Muscle layer of colon (tissue), 2 donors: ENCODE measurements at regions not wholly inside any gene's neighbourhood (a gene's known extent, or its start where the extent isn't known, plus 50 kb on each side); places are given as distances from the start of the nearest gene placed in this dataset.

ENCODE experiments used
- H3K27ac ChIP-seq: one replicate; pipeline ENCODE4 v1.7.0; 2013; ENCODE audit warnings: low read depth, mild to moderate bottlenecking, low read length, moderate library complexity
- H3K27me3 ChIP-seq, 2 donors: one replicate each; pipeline ENCODE4 v1.7.0; 2013; ENCODE audit warnings: low read length in 2 of 2, mild to moderate bottlenecking in 2 of 2; ENCODE audit not compliant: insufficient read depth in 2 of 2, control insufficient read depth in 1 of 2
- H3K36me3 ChIP-seq: one replicate; pipeline ENCODE4 v1.7.0; 2013; ENCODE audit warnings: mild to moderate bottlenecking, low read length; ENCODE audit not compliant: insufficient read depth
- H3K4me1 ChIP-seq: one replicate; pipeline ENCODE4 v1.7.0; 2013; ENCODE audit warnings: mild to moderate bottlenecking, low read length; ENCODE audit not compliant: insufficient read depth
- H3K4me3 ChIP-seq, 2 donors: one replicate each; pipeline ENCODE4 v1.7.0; 2013; ENCODE audit warnings: low read length in 2 of 2, low read depth in 1 of 2, mild to moderate bottlenecking in 1 of 2, moderate library complexity in 1 of 2
- H3K9ac ChIP-seq: one replicate; pipeline ENCODE4 v1.7.0; 2013; ENCODE audit warnings: low read length
- H3K9me3 ChIP-seq: one replicate; pipeline ENCODE4 v1.7.0; 2013; ENCODE audit warnings: mild to moderate bottlenecking, low read length
- donor health status: abdominal sarcoma.
- donor health status: Adenocarcinoma of cecum.

DNA sequence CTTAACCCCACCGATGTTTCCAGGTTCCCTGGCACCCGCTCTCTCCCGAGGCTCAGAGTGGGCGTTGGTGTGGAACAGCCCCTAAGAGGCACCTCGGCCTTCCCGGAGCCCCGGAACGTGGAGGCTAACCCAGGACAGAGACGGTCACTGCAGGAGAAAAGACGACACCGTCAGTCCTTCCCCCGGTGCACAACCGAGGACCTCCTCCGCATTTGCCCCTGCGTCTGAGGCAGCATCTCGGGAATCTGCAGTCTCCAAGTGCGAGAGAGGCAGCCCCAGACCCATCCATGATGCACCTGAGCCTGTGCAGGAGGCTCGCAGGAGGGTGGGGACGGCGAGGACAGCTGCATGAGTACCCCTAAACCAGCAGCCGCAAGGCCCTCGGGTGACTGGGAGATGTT is 204.9 kb upstream of the SALL3 start:
- no peaks in the 10 kb centered on the region for H3K9me3 ChIP-seq
- H3K4me1 ChIP-seq = no peaks in the 10 kb centered on the region
- no peaks in the 10 kb centered on the region for H3K36me3 ChIP-seq
- H3K4me3 ChIP-seq = no peak overlapping the region
- H3K27me3 ChIP-seq = peaks cover 0 to 5% of the 10 kb centered on the region in 2 donors
- no peak overlapping the region for H3K27ac ChIP-seq
- H3K9ac ChIP-seq = no peak overlapping the region

DNA sequence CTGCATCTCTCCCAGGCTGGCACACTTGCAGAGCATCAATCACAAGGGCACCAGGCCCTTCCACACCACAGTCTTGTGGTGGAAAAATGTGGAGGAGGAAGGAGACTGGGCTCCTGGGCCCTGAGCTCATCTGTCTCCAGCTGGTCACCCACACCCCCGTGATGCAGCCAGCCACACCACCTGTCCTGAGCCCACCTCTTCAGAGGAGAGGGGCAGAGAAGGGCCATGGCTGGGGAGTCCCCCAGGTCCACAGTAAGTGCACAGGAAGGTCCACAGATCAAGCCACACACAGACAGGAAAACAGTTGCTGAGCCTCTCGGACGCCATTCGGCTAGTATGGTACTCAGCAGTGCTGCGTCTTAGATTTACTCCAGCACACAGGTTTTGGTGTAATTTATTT is 203.5 kb upstream of the SALL3 start:
- no peak overlapping the region for H3K27ac ChIP-seq
- no peak overlapping the region for H3K4me3 ChIP-seq
- peaks cover 0 to under 1% of the 10 kb centered on the region in 2 donors for H3K27me3 ChIP-seq
- H3K9me3 ChIP-seq = no peaks in the 10 kb centered on the region
- no peaks in the 10 kb centered on the region for H3K36me3 ChIP-seq
- H3K9ac ChIP-seq = no peak overlapping the region
- no peaks in the 10 kb centered on the region for H3K4me1 ChIP-seq

DNA sequence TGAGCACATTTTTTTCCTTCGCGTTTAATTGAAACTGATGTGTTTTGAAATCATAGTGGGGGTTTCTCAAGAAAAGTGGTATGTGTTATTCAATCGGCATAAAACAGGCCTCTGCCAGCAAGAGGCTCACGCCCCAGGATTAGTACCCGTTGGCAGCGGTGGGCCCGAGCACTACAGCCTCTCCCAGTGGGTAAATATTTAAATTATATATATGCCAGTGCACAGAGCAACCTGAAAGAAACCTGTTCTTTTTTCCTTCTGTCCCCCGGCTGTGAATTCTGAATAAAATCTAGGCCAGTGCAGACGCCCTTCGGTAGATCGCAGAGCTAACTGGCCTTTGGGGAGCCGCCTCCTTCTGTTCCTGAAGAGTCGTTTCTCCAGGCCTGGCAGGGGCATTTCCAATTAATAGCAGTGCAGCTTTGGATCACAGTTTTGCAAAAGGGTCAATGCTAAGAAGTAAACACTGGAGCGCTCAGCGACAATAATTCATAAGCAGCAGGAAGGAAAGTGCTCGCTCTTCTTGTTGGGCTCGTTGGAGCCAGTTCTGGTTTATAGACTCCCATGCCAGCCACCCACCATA is 202.8 kb upstream of the SALL3 start:
- H3K27me3 ChIP-seq = no peaks in the 10 kb centered on the region
- no peaks in the 10 kb centered on the region for H3K36me3 ChIP-seq
- H3K4me3 ChIP-seq = no peak overlapping the region
- H3K4me1 ChIP-seq = no peaks in the 10 kb centered on the region
- no peaks in the 10 kb centered on the region for H3K9me3 ChIP-seq
- H3K9ac ChIP-seq = no peak overlapping the region
- H3K27ac ChIP-seq = no peak overlapping the region

DNA sequence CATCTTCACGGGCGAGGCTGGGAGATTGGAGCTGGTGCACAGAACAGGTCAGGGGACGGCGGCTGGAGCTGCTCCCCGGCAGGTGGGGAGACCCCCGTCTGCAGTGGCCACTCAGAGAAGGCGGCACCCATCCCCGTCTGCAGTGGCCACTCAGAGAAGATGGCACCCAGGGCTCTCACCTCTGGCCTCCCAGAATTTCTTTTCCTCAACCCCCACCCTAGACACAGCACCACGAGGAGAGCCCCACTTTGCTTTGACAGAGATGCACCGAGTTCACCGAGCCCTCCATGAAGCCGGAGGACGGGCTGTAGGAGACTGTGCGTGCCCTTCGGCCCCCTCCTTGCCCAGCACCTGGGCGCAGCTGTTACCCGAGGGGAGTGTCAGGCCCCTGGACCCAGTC is 201.6 kb upstream of the SALL3 start:
- H3K27ac ChIP-seq = no peak overlapping the region

DNA sequence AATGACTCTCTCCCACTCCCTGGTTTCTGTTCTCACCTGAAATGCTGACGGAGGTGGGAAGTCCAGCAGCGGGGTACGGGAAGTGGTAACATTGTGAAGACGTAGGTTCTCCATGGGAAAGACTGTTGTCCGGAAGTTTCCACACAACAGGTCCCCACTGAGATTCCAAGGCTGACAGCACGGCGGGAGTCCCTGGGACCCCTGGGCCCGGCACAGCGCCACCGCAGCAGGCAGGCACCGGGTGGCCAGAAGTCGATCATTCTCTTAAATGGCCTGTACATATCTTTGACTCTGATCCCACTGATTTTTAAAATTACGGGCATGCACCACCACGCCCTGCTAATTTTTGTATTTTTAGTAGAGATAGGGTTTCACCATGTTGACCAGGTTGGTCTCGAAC is 201.0 kb upstream of the SALL3 start:
- Histone ChIP-seq H3K4me1 (no peaks in the 10 kb centered on the region), H3K27ac (no peak overlapping the region), H3K9ac (no peak overlapping the region), H3K36me3 (no peaks in the 10 kb centered on the region), H3K27me3 (no peaks in the 10 kb centered on the region), H3K4me3 (no peak overlapping the region), H3K9me3 (no peaks in the 10 kb centered on the region)

More for the DNA sequence above, 201.6 kb upstream of the SALL3 start:
- no peaks in the 10 kb centered on the region for H3K36me3 ChIP-seq
- H3K4me1 ChIP-seq = no peaks in the 10 kb centered on the region
- H3K4me3 ChIP-seq = no peak overlapping the region
- no peak overlapping the region for H3K9ac ChIP-seq
- no peaks in the 10 kb centered on the region for H3K9me3 ChIP-seq
- H3K27me3 ChIP-seq = no peaks in the 10 kb centered on the region

DNA sequence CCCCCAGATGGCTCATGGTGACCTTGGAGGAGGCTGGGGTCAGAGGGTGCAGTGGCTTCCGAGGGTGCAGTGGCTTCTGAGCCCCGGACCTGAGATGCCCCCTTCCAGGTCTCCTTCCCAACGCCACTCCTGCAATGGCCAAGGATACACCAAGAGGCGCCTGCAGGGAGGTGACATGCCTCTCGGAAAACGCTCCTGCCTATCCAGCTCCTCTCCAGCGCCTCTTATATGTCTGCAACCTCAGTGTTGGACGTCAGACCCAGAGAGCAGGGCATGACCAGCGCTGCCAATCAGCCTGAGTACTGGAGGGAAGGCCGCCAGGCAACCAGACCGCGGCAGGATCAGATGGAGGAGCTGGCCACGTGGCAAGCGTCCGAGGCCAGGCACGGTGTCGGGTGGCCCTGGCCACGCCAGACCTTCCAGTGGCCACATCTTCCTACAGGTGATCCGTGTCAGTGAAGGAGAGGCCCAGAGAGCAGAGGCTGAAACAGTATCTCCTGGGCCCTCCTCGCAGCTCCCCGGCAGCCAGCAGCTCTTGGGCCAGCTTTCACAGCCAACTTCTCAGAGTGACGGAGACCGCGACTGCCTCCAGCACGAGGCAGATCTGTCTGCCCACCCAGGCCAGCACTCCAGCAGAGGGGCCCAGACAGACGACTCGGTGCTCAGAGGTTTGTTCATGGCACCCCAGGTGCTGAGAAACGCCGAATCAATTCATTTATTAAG is 199.5 kb upstream of the SALL3 start:
- no peak overlapping the region for H3K9ac ChIP-seq
- H3K4me1 ChIP-seq = no peaks in the 10 kb centered on the region
- H3K36me3 ChIP-seq = no peaks in the 10 kb centered on the region
- no peak overlapping the region for H3K4me3 ChIP-seq
- H3K27ac ChIP-seq = no peak overlapping the region
- H3K27me3 ChIP-seq = no peaks in the 10 kb centered on the region
- H3K9me3 ChIP-seq = no peaks in the 10 kb centered on the region

DNA sequence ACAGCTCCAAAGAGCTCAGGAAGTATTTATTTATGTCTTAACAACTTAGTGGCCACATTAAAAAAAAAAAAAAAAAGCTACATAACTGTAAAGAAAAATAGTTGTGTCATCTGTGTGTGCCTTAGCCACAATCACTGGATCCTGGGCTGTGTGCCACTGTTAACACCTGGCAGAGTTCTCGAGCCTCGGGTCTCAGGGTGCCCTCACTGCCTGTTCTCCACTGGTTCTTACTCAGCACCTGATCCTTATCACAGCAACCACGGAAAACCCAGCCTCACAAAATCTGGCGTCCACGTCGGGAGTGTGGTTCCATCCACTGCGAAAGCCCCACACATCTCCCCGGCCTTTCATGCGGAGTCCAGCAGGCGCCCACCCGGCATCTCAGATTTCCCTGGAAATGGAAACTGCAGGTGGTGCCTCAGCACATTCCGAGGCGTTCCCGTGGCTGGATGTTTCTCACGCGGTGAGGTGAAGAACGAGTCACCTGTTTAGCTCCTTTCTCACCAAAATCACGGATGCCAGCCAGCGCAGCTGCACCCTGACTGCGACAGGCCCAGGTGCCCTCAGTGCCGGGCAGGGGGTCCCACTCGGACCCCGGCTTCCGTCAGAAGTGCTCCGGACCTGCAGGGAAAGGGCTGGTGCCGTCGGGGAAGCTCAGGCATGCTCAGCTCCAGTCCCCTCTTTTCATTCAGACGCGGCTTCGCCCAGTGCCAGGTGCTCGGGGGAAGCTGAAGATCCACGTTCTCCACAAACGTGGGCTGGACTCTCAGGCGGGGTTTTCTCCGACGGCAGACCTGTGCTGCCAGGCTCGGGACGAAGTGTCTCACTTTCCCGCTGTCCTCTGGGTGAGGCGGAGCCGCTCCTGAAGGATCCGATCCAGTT is 198.7 kb upstream of the SALL3 start:
- Histone ChIP-seq H3K27me3 (no peaks in the 10 kb centered on the region), H3K9ac (no peak overlapping the region), H3K9me3 (no peaks in the 10 kb centered on the region), H3K36me3 (no peaks in the 10 kb centered on the region), H3K4me1 (no peaks in the 10 kb centered on the region), H3K27ac (no peak overlapping the region), H3K4me3 (no peak overlapping the region)

DNA sequence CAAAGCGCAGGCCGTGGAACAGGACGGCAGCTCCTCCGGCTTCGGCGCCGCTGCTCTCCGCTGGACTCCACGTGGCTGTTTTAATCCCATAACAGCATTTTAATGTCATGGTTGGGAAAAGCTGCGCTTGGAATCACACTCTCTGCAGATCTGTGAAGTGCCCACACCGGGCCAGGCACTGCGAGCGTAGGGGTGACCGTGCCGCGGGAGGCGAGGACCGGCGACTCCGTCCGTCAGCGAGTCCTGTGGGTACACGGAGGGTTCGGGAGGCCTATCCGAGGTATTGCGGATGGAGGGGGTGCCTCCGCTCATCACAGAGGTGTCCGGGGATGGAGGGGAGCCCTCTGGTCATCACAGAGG is 198.0 kb upstream of the SALL3 start:
- H3K4me3 ChIP-seq = no peak overlapping the region
- no peaks in the 10 kb centered on the region for H3K4me1 ChIP-seq
- no peaks in the 10 kb centered on the region for H3K9me3 ChIP-seq
- H3K27ac ChIP-seq = no peak overlapping the region
- H3K27me3 ChIP-seq = no peaks in the 10 kb centered on the region
- no peak overlapping the region for H3K9ac ChIP-seq
- H3K36me3 ChIP-seq = no peaks in the 10 kb centered on the region

DNA sequence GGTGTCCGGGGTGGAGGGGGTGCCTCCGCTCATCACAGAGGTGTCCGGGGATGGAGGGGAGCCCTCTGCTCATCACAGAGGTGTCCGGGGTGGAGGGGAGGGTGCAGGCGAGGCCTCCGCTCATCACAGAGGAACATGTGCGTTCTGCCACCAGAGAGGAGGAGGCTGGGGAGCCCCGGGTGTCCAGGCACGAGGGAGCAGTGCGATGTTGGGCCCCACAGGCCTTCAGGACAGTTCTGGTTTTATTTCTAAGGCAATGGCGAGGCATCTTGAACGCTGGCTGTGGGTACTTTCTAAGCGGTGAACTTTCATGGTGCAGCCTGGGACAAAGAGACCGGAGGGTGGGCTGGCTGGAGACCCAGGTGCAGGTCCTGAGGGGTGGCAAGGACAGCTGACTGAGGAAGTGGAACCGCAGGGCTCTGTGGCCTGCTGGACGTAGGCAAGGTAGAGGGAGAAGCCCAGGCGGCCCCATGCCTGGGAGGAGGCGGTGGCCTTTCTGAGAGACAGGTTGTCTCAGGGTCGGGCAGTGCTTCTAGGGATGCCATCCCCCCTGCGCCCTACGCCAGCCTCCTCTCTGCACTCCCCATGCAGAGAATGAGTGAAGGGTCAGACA is 196.6 kb upstream of the SALL3 start:
- Histone ChIP-seq H3K9ac (no peak overlapping the region), H3K27me3 (no peaks in the 10 kb centered on the region), H3K36me3 (no peaks in the 10 kb centered on the region), H3K9me3 (no peaks in the 10 kb centered on the region), H3K27ac (no peak overlapping the region), H3K4me1 (no peaks in the 10 kb centered on the region), H3K4me3 (no peak overlapping the region)

DNA sequence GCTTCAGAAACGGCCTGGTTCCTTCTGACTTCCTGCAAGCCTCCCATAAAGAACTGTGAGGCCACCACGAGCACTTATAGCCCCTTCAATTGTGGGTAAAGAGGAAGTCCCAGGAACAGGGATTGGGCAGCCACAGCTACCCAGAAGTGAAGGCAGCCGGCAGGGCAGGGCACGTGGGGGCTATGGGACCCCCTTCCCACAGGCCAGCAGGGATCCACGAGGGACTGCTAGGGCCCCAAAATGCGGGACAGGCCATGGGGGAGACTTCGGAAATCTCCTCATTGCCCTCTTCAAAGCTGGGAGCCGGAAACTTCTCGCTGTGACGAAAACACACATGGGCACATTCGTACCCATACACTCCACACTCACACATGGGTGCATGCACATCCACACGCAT is 196.1 kb upstream of the SALL3 start:
- Histone ChIP-seq H3K36me3 (no peaks in the 10 kb centered on the region), H3K27ac (no peak overlapping the region), H3K9me3 (no peaks in the 10 kb centered on the region), H3K4me1 (no peaks in the 10 kb centered on the region), H3K4me3 (no peak overlapping the region), H3K9ac (no peak overlapping the region), H3K27me3 (no peaks in the 10 kb centered on the region)

DNA sequence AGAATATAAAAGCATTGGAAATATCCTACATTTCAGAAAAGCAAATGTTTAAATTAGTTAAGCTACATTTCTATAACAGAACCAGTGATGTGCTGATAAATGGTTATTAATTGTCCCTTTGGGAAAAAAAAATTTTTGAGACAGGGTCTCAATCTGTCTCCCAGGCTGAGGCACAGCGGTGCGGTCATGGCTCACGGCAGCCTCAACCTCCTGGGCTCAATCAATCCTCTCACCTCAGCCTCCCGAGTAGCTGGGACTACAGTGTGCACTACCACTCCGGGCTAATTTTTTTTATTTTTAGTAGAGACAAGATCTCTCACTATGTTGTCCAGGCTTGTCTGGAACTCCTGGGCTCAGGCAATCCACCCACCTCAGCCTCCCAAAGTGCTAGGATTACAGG is 194.8 kb upstream of the SALL3 start:
- Histone ChIP-seq H3K27ac (no peak overlapping the region), H3K4me1 (no peaks in the 10 kb centered on the region), H3K9me3 (no peaks in the 10 kb centered on the region), H3K9ac (no peak overlapping the region), H3K36me3 (no peaks in the 10 kb centered on the region), H3K4me3 (no peak overlapping the region), H3K27me3 (no peaks in the 10 kb centered on the region)
